K562 (cell line): ENCODE measurements at regions not wholly inside any gene's neighbourhood (a gene's known extent, or its start where the extent isn't known, plus 50 kb on each side); places are given as distances from the start of the nearest gene placed in this dataset.

ENCODE experiments used
- ATAC-seq: fragments of 200-7000 bp; cut with Tn5 transposase; 3 replicates; pipeline ENCODE4 v1.9.1; 2020; ENCODE audit warnings: moderate library complexity
- BruUV-seq: library from RNA; stranded (reverse); fragments of 400-500 nt; replicated peaks from 2 replicates; lab custom pipeline; 2021; lab: Mats Ljungman, UMichigan
- CTCF ChIA-PET: fragments of 300-600 bp; formaldehyde crosslinking; extraction: SDS; loops from one replicate; lab custom pipeline; 2021; ENCODE audit warnings: low intra/inter-chr PET ratio; lab: Yijun Ruan, JAX
- POLR2A ChIA-PET: fragments of 300-600, 350-650 bp; sonication (Branson Sonifier 250); formaldehyde crosslinking; extraction: SDS; loops from one replicate; lab custom pipeline; 2021; ENCODE audit warnings: antibody characterized with exemption, inconsistent platforms; lab: Yijun Ruan, JAX
- DNase-seq, 4 experiments: peaks; one replicate each; pipeline versions ENCODE4 v3.0.0 to v3.0.0-alpha.2; 2011 to 2018; ENCODE audit warnings: low spot score in 3 of 4, mixed read lengths in 3 of 4; ENCODE audit errors: extremely low read depth in 1 of 4
- FAIRE-seq: peaks from 2 replicates; lab custom pipeline; 2011; peaks lifted over from hg19 to GRCh38; lab: Jason Lieb, UNC
- H2AFZ ChIP-seq: 2 replicates; pipeline ENCODE4 v1.6.0; 2011; ENCODE audit warnings: low read depth, low read length, control low read depth, inconsistent platforms
- H3K27ac ChIP-seq: fragments of 200-600 bp; 3 replicates; pipeline ENCODE4 v1.8.0; 2011; ENCODE audit warnings: low read depth, mild to moderate bottlenecking, control low read depth, inconsistent platforms, low read length, moderate library complexity, mixed read lengths; ENCODE audit errors: extremely low read depth
- H3K27me3 ChIP-seq, 2 experiments: fragments of 300-600 bp in 1 of 2; 2 replicates in 1 of 2; 3 replicates in 1 of 2; pipeline versions ENCODE4 v1.6.0 to v1.8.0; 2011; ENCODE audit warnings: inconsistent platforms in 2 of 2, low read length in 2 of 2, mild to moderate bottlenecking in 1 of 2, mixed read lengths in 1 of 2, moderate library complexity in 1 of 2; ENCODE audit not compliant: control insufficient read depth in 2 of 2, insufficient read depth in 2 of 2
- H3K36me3 ChIP-seq: fragments of 300-600 bp; 3 replicates; pipeline ENCODE4 v1.8.0; 2011; ENCODE audit warnings: mild to moderate bottlenecking, low read length, inconsistent platforms; ENCODE audit not compliant: control insufficient read depth, insufficient read depth
- H3K4me1 ChIP-seq, 2 experiments: fragments of 200-600 bp in 1 of 2; replicated peaks in 1 of 2; 2 replicates in 1 of 2; 3 replicates in 1 of 2; pipeline versions ENCODE4 v1.5.1 to v1.8.0; 2011; ENCODE audit warnings: inconsistent platforms in 2 of 2, low read length in 2 of 2, mild to moderate bottlenecking in 1 of 2, mixed read lengths in 1 of 2, moderate library complexity in 1 of 2; ENCODE audit not compliant: control insufficient read depth in 2 of 2, insufficient read depth in 2 of 2
- H3K4me2 ChIP-seq: 2 replicates; pipeline ENCODE4 v1.6.1; 2011; ENCODE audit warnings: low read length, control low read depth, inconsistent platforms, mixed read lengths; ENCODE audit not compliant: insufficient read depth
- H3K4me3 ChIP-seq: fragments of 200-600 bp; sonication (generic), shearing (Covaris generic); 2 replicates; pipeline ENCODE4 v1.5.1; 2016; ENCODE audit warnings: control low read depth, inconsistent platforms
- H3K79me2 ChIP-seq: fragments of 200-600 bp; 3 replicates; pipeline ENCODE4 v1.8.0; 2011; ENCODE audit warnings: low read length, inconsistent platforms; ENCODE audit not compliant: control insufficient read depth, insufficient read depth
- H3K9ac ChIP-seq, 2 experiments: 2 replicates each; pipeline versions ENCODE4 v1.6.0 to v1.6.1; 2011; ENCODE audit warnings: low read depth in 2 of 2, low read length in 2 of 2, control low read depth in 1 of 2, inconsistent platforms in 1 of 2, mild to moderate bottlenecking in 1 of 2, mixed read lengths in 1 of 2; ENCODE audit not compliant: insufficient read depth in 1 of 2
- H3K9me1 ChIP-seq: one replicate; pipeline ENCODE4 v1.6.0; 2011; ENCODE audit warnings: inconsistent platforms, mild to moderate bottlenecking, low read length, moderate library complexity; ENCODE audit not compliant: control insufficient read depth, insufficient read depth
- H3K9me3 ChIP-seq: replicated peaks from 2 replicates; pipeline ENCODE4 v1.5.1; 2011; ENCODE audit warnings: low read depth, low read length, inconsistent platforms; ENCODE audit not compliant: control insufficient read depth, insufficient read depth
- H4K20me1 ChIP-seq: replicated peaks from 2 replicates; pipeline ENCODE4 v1.6.1; 2011; ENCODE audit warnings: low read length, inconsistent platforms, mixed read lengths; ENCODE audit not compliant: control insufficient read depth, insufficient read depth
- CBX5 ChIP-seq: IDR thresholded peaks from 2 replicates; pipeline ENCODE4 v1.6.1; 2014; ENCODE audit warnings: low read depth, borderline replicate concordance
- DIDO1 ChIP-seq: fragments of 450-650 bp; IDR thresholded peaks from 2 replicates; pipeline ENCODE4 v1.6.1; 2016; ENCODE audit warnings: low read depth, missing biosample characterization, missing genetic modification characterization
- NRF1 ChIP-seq, 2 experiments: fragments of 450-650 bp; IDR thresholded peaks in 1 of 2; conservative IDR thresholded peaks in 1 of 2; 2 replicates each; pipeline ENCODE4 v1.6.1; 2014; ENCODE audit warnings: mild to moderate bottlenecking in 2 of 2
- PCBP2 ChIP-seq: fragments of 200-400 bp; formaldehyde crosslinking; IDR thresholded peaks from 2 replicates; pipeline ENCODE4 v1.6.1; 2018; ENCODE audit warnings: low read length, low read depth, mild to moderate bottlenecking, moderate library complexity; ENCODE audit not compliant: poor library complexity, severe bottlenecking
- SUPT5H ChIP-seq: fragments of 450-650 bp; IDR thresholded peaks from 2 replicates; pipeline ENCODE4 v1.6.1; 2016
- ZNF121 ChIP-seq: sonication (generic); formaldehyde crosslinking; conservative IDR thresholded peaks from 2 replicates; pipeline ENCODE4 v1.8.0; 2022; ENCODE audit warnings: missing genetic modification reagents
- ZNF407 ChIP-seq: fragments of 450-650 bp; IDR thresholded peaks from 2 replicates; pipeline ENCODE4 v1.6.1; 2016; ENCODE audit warnings: low read depth
- ZNF436 ChIP-seq: fragments of 250-450, 450-650 bp; sonication (Bioruptor Pico); formaldehyde crosslinking; IDR thresholded peaks from 2 replicates; pipeline ENCODE4 v1.7.0; 2020; ENCODE audit warnings: mild to moderate bottlenecking
- ZNF77 ChIP-seq: fragments of 250-450 bp; sonication (Bioruptor Pico); IDR thresholded peaks from 2 replicates; pipeline ENCODE4 v1.5.0; 2020
- WGBS: fragments of 100-300 bp; shearing (Covaris generic); methylation state at CpG from one replicate; pipeline ENCODE4 v1.1.6; 2016; ENCODE audit warnings: low coverage, mixed read lengths; ENCODE audit not compliant: insufficient coverage; ENCODE audit errors: missing lambda C conversion rate; 5-methylcytosine and 5-hydroxymethylcytosine counted together
- in situ Hi-C: fragments of 300-500 bp; cut with MboI; formaldehyde crosslinking; loops from 4 replicates; pipeline ENCODE4 v1.15.0; 2018; ENCODE audit warnings: inconsistent platforms, mixed read lengths
- intact Hi-C: fragments of 100-400 bp; cut with micrococcal nuclease; formaldehyde crosslinking; loops from 2 replicates; pipeline ENCODE4 v1.14.2; 2022
- TF ChIP-seq, protein P1 (sequence below): sonication (generic); formaldehyde crosslinking; IDR thresholded peaks from 2 replicates; pipeline ENCODE4 v1.8.1; 2023; ENCODE audit warnings: mild to moderate bottlenecking, missing genetic modification reagents, moderate library complexity

DNA sequence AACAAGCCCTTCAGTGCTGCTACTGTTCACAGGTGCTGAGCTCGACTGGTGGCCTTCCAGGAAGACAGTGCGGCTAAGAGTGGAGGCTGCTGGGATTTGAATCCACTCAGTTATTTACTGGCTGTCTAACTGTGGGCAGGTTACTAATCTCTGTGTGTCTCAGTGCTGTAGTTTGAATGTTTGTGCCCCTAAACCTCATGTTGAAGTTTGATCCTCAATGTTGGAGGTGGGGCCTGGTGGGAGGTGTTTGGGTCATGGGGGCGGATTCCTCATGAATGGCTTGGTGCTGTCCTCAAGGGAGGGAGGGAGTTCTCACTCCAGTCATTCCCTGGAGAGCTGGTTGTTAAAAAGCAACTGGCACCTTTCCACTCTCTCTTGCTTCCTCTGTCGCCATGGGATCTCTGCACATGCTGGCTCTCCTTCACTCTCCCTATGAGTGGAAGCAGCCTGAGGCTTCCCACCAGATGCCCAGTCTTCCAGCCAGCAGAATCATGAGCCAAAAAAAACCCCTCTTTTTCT, 334.8 kb downstream of the RPS6KC1 start (continued):
- no peak for TF ChIP-seq ZNF77 (CRISPR knock-in tag)
- TF ChIP-seq PCBP2: no peak
- no peak for TF ChIP-seq CBX5

DNA sequence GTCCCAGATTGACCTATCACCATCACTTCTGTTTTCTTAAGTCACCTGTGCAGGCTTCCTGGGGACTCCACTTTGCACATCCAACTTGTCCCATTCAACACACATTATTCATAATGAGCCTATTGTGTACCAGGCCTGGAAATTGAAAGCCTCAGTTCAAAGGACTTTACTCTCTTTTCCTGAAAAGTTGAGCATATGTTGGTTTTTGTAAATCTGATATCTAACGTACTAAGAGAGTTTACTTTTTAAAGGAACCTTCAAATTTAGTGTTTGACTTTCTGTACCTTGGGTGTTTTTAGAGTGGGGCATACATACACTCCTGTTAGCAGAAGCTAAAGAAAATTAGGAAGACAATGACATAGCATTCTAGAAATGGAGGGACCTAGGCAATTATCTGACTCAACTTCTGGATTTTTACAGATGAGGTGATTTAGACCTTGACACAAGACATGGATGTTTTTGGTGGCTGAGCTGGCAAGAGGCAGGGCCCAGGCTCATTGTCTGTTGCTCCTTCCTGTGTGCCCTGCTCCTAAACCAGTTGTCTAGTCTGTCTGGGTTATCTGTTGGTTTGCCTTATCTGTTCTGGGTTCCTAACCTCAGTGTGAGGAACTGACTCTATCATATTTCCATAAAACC, 336.5 kb downstream of the RPS6KC1 start:
- 0% methylated on average over 1 of the region's 1 CpG for WGBS
- Histone ChIP-seq H3K9ac (no peak overlapping the region), H2AFZ (no peak overlapping the region), H3K9me3 (no peaks in the 10 kb centered on the region), H3K4me2 (no peak overlapping the region), H3K4me3 (no peak overlapping the region), H3K36me3 (no peaks in the 10 kb centered on the region), H3K27me3 (peaks cover 34 to 55% of the 10 kb centered on the region in 2 experiments), H3K79me2 (no peaks in the 10 kb centered on the region), H4K20me1 (no peaks in the 10 kb centered on the region), H3K9me1 (no peaks in the 10 kb centered on the region), H3K4me1 (peaks cover 0 to 4% of the 10 kb centered on the region in 2 experiments; a peak in 1 of 5 replicates), H3K27ac (no peak overlapping the region)
- intact Hi-C loops: no loop called here
- DNase-seq (no peak), FAIRE-seq (no peak), ATAC-seq (no peak)
- ChIA-PET CTCF (no interaction called here), POLR2A (interaction anchor here (1.5 kb wide), 1 partner anchor 10 kb away, joined by 6 read pairs; no protein-coding TSS in a partner anchor)
- no TSS peak for BruUV-seq
- in situ Hi-C loops: no loop called here
- TF ChIP-seq DIDO1 (tag) (no peak), ZNF121 (CRISPR knock-in tag) (no peak), SUPT5H (no peak), ZNF407 (no peak), NRF1 (conservative IDR thresholded peaks at IDR 0.05 in 1 of 2, IDR thresholded peaks at IDR 0.05 in 1 of 2) (no peak), ZNF436 (CRISPR knock-in tag) (no peak)
- TF ChIP-seq, protein P1, sequence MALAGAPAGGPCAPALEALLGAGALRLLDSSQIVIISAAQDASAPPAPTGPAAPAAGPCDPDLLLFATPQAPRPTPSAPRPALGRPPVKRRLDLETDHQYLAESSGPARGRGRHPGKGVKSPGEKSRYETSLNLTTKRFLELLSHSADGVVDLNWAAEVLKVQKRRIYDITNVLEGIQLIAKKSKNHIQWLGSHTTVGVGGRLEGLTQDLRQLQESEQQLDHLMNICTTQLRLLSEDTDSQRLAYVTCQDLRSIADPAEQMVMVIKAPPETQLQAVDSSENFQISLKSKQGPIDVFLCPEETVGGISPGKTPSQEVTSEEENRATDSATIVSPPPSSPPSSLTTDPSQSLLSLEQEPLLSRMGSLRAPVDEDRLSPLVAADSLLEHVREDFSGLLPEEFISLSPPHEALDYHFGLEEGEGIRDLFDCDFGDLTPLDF (CRISPR knock-in tag): no peak
